Tibial nerve (tissue), 4 donors: ENCODE measurements at regions not wholly inside any gene's neighbourhood (a gene's known extent, or its start where the extent isn't known, plus 50 kb on each side); places are given as distances from the start of the nearest gene placed in this dataset.

Experiments
- EP300 ChIP-seq, 2 donors: sonication (generic); formaldehyde crosslinking; IDR thresholded peaks; one replicate each; pipeline ENCODE4 v1.6.1; 2017; ENCODE audit warnings: antibody characterized with exemption in 2 of 2, mild to moderate bottlenecking in 1 of 2
- POLR2A ChIP-seq, 2 donors: fragments of 450-650 bp; IDR thresholded peaks; one replicate each; pipeline ENCODE4 v1.6.1; 2017; ENCODE audit warnings: antibody characterized with exemption in 2 of 2, mild to moderate bottlenecking in 2 of 2, moderate library complexity in 2 of 2
- TF ChIP-seq, protein P1 (sequence below), 5 experiments: fragments of 200-600 bp in 3 of 5; fragments of 450-650 bp in 2 of 5; sonication (generic) in 3 of 5; IDR thresholded peaks; one replicate each; pipeline ENCODE4 v1.5.1; 2016 to 2019; ENCODE audit warnings: antibody characterized with exemption in 5 of 5, mild to moderate bottlenecking in 3 of 5, moderate library complexity in 2 of 5

DNA sequence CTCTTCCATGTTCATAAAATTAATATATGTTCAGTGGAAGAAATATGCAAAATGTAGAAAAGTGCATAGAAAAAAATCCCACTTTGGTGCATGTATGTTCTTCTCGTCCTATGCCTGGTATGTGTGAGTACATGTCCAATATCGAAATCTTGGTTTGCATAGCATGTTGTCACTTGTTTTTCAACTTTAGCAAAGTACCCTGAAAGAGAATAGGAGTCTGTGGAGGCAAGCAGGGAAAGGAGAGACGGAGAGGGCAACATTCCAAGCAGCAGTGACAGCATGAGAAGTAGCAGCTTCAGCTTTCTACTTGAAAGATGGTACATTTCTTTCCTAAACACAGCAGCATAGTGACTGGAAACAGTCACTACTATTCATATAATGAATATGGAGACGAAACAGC, 56.8 kb upstream of the CACNA2D3 start:
- TF ChIP-seq, protein P1, sequence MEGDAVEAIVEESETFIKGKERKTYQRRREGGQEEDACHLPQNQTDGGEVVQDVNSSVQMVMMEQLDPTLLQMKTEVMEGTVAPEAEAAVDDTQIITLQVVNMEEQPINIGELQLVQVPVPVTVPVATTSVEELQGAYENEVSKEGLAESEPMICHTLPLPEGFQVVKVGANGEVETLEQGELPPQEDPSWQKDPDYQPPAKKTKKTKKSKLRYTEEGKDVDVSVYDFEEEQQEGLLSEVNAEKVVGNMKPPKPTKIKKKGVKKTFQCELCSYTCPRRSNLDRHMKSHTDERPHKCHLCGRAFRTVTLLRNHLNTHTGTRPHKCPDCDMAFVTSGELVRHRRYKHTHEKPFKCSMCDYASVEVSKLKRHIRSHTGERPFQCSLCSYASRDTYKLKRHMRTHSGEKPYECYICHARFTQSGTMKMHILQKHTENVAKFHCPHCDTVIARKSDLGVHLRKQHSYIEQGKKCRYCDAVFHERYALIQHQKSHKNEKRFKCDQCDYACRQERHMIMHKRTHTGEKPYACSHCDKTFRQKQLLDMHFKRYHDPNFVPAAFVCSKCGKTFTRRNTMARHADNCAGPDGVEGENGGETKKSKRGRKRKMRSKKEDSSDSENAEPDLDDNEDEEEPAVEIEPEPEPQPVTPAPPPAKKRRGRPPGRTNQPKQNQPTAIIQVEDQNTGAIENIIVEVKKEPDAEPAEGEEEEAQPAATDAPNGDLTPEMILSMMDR (IDR thresholded peaks at IDR 0.05), result no peak
- TF ChIP-seq EP300 (IDR thresholded peaks at IDR 0.05) (no peak), POLR2A (IDR thresholded peaks at IDR 0.05) (no peak)
